ENCODE measurements at regions not wholly inside any gene's neighbourhood (a gene's known extent, or its start where the extent isn't known, plus 50 kb on each side); places are given as distances from the start of the nearest gene placed in this dataset.

- H3K9me3 ChIP-seq (ENCODE audit: control insufficient read depth in 1 of 2, insufficient read depth in 1 of 2, low read depth in 1 of 2, low read length in 2 of 2), result no peaks in the 10 kb centered on the region
- H3K9ac ChIP-seq (ENCODE audit: low read length), result no peak overlapping the region
- BruUV-seq (replicated peaks), result no TSS peak
- DNase-seq (ENCODE audit: low read depth, low spot score) (no peak), ATAC-seq (no peak)
- no peak overlapping the region for H2AFZ ChIP-seq (ENCODE audit: low read depth, low read length, poor library complexity, severe bottlenecking)
- RAD21 ChIA-PET (ENCODE audit: low non-redundant PET in 1 of 2, low total read pairs in 2 of 2, uncharacterized antibody in 2 of 2, unreplicated experiment in 2 of 2), result no interaction called here
- H3K4me2 ChIP-seq (ENCODE audit: low read length), result no peak overlapping the region
- H3K27me3 ChIP-seq (ENCODE audit: insufficient read depth, low read length), result peaks cover 41% of the 10 kb centered on the region
- TF ChIP-seq ZNF274 (IDR thresholded peaks at IDR 0.05; ENCODE audit: low read depth, low read length), result no peak
- no peak for TF ChIP-seq MAX (IDR thresholded peaks at IDR 0.05)
- no peak for TF ChIP-seq POLR2A (IDR thresholded peaks at IDR 0.05; ENCODE audit: borderline replicate concordance, extremely low read depth, insufficient read depth, insufficient read length)
- TF ChIP-seq ZBTB33 (IDR thresholded peaks at IDR 0.05; ENCODE audit: extremely low read depth, insufficient replicate concordance, low read length), result no peak
- TF ChIP-seq ATF3 (IDR thresholded peaks at IDR 0.05), result no peak
- TF ChIP-seq REST (IDR thresholded peaks at IDR 0.05; ENCODE audit: low read depth), result no peak
- TF ChIP-seq YY1 (IDR thresholded peaks at IDR 0.05; ENCODE audit: extremely low read depth, insufficient replicate concordance, low read depth, low read length), result no peak
- TF ChIP-seq CBX3 (IDR thresholded peaks at IDR 0.05; ENCODE audit: low read depth), result no peak
- TF ChIP-seq EGR1 (IDR thresholded peaks at IDR 0.05; ENCODE audit: low read depth), result no peak
- no peak for TF ChIP-seq SRF (IDR thresholded peaks at IDR 0.05; ENCODE audit: low read depth)
- no peak for TF ChIP-seq EZH2phosphoT487 (IDR thresholded peaks at IDR 0.05; ENCODE audit: borderline replicate concordance)
- no peak for TF ChIP-seq JUND (IDR thresholded peaks at IDR 0.05)
- no peak for TF ChIP-seq ELF1 (IDR thresholded peaks at IDR 0.05; ENCODE audit: borderline replicate concordance, low read depth)
- no peak for TF ChIP-seq FOSL1 (IDR thresholded peaks at IDR 0.05; ENCODE audit: low read depth)
- TF ChIP-seq SP1 (IDR thresholded peaks at IDR 0.05; ENCODE audit: low read depth), result no peak
- no peak for TF ChIP-seq RAD21 (IDR thresholded peaks at IDR 0.05; ENCODE audit: low read depth)
- no peak for TF ChIP-seq CTCF (IDR thresholded peaks at IDR 0.05 in 2 of 3, conservative IDR thresholded peaks at IDR 0.05 in 1 of 3; ENCODE audit: borderline replicate concordance in 1 of 3, insufficient read depth in 1 of 3, low read depth in 2 of 3, low read length in 2 of 3)
- TF ChIP-seq EZH2 (IDR thresholded peaks at IDR 0.05), result no peak
- no peak for TF ChIP-seq POLR2AphosphoS5 (IDR thresholded peaks at IDR 0.05; ENCODE audit: low read depth, low read length)
- H3K4me1 ChIP-seq (ENCODE audit: control insufficient read depth in 1 of 2, insufficient read depth in 2 of 2, low read length in 2 of 2), result no peaks in the 10 kb centered on the region
- CTCF ChIA-PET, result no interaction called here
- POLR2A ChIA-PET, result no interaction called here
- no peaks in the 10 kb centered on the region for H3K79me2 ChIP-seq (ENCODE audit: insufficient read depth, low read length)
- no peak overlapping the region for H3K27ac ChIP-seq (ENCODE audit: low read depth, low read length)
- 0 out of 2 replicates have a peak, but pooled peaks cover 3% of the 10 kb centered on the region for H3K9me2 ChIP-seq (ENCODE audit: insufficient read depth)
- H4K20me1 ChIP-seq (ENCODE audit: insufficient read depth), result no peaks in the 10 kb centered on the region
- intact Hi-C loops (cut with micrococcal nuclease), result no loop called here
- no peak overlapping the region for H3K4me3 ChIP-seq (replicated peaks in 1 of 2; ENCODE audit: low read depth in 1 of 2, low read length in 2 of 2)
- no peaks in the 10 kb centered on the region for H3K36me3 ChIP-seq (ENCODE audit: control insufficient read depth in 1 of 2, insufficient read depth in 2 of 2, low read length in 2 of 2)
These were observed 171.5 kb downstream of the NUAK1 start for GRCh38 chr12:105967038-105967776.
